ENCODE measurements at regions not wholly inside any gene's neighbourhood (a gene's known extent, or its start where the extent isn't known, plus 50 kb on each side); places are given as distances from the start of the nearest gene placed in this dataset.

GRCh38 chr6:155967322-155967721, 511.7 kb upstream of the NOX3 start:
- Histone ChIP-seq H3K9me3 (replicated peaks in 1 of 3) (no peaks in the 10 kb centered on the region), H3K4me3 (no peak overlapping the region), H3K27me3 (no peaks in the 10 kb centered on the region), H3K4me1 (replicated peaks in 1 of 2) (no peaks in the 10 kb centered on the region), H3K36me3 (replicated peaks in 1 of 2) (no peaks in the 10 kb centered on the region), H3K27ac (no peak overlapping the region)
- intact Hi-C loops (cut with DNase I) = no loop called here
- no peak for DNase-seq
- WGBS, 4 donors = 74 to 80% (median 77%) methylated on average over 3 of the region's 3 CpGs
- TF ChIP-seq CTCF (IDR thresholded peaks at IDR 0.05) (no peak), POLR2A (IDR thresholded peaks at IDR 0.05) (no peak)

GRCh38 chr6:155964544-155964943, 508.9 kb upstream of the NOX3 start:
- intact Hi-C loops (cut with DNase I) = no loop called here
- no peak for TF ChIP-seq POLR2A (IDR thresholded peaks at IDR 0.05)
- TF ChIP-seq CTCF (IDR thresholded peaks at IDR 0.05) = no peak
- no peaks in the 10 kb centered on the region for H3K36me3 ChIP-seq (replicated peaks in 1 of 2)
- WGBS, 4 donors = 79 to 85% (median 83%) methylated on average over 2 of the region's 2 CpGs
- no peak overlapping the region for H3K4me3 ChIP-seq
- no peaks in the 10 kb centered on the region for H3K9me3 ChIP-seq (replicated peaks in 1 of 3)
- H3K27ac ChIP-seq = no peak overlapping the region
- H3K4me1 ChIP-seq (replicated peaks in 1 of 2) = no peaks in the 10 kb centered on the region
- DNase-seq = no peak
- no peaks in the 10 kb centered on the region for H3K27me3 ChIP-seq

GRCh38 chr6:155962276-155962675, 506.6 kb upstream of the NOX3 start:
- TF ChIP-seq CTCF (IDR thresholded peaks at IDR 0.05) (no peak), POLR2A (IDR thresholded peaks at IDR 0.05) (no peak)
- Histone ChIP-seq H3K36me3 (replicated peaks in 1 of 2) (no peaks in the 10 kb centered on the region), H3K9me3 (replicated peaks in 1 of 3) (no peaks in the 10 kb centered on the region), H3K4me1 (replicated peaks in 1 of 2) (no peaks in the 10 kb centered on the region), H3K4me3 (no peak overlapping the region), H3K27ac (no peak overlapping the region), H3K27me3 (no peaks in the 10 kb centered on the region)
- no peak for DNase-seq
- intact Hi-C loops (cut with DNase I) = no loop called here
- WGBS, 4 donors = 64 to 82% (median 71%) methylated on average over 1 of the region's 1 CpG

- TF ChIP-seq POLR2A (IDR thresholded peaks at IDR 0.05) (no peak), CTCF (IDR thresholded peaks at IDR 0.05) (no peak)
- no peaks in the 10 kb centered on the region for H3K4me1 ChIP-seq (replicated peaks in 1 of 2)
- no peak for DNase-seq
- no peaks in the 10 kb centered on the region for H3K27me3 ChIP-seq
- no peaks in the 10 kb centered on the region for H3K36me3 ChIP-seq (replicated peaks in 1 of 2)
- intact Hi-C loops (cut with DNase I) = no loop called here
- H3K27ac ChIP-seq = no peak overlapping the region
- 88 to 93% (median 90%) methylated on average over 6 of the region's 6 CpGs for WGBS, 4 donors
- H3K4me3 ChIP-seq = no peak overlapping the region
- H3K9me3 ChIP-seq (replicated peaks in 1 of 3) = no peaks in the 10 kb centered on the region
These were observed 504.4 kb upstream of the NOX3 start for GRCh38 chr6:155959898-155960495.
